AG04449 (cell line): ENCODE measurements at regions not wholly inside any gene's neighbourhood (a gene's known extent, or its start where the extent isn't known, plus 50 kb on each side); places are given as distances from the start of the nearest gene placed in this dataset.

Source experiments
- CTCF ChIA-PET: fragments of 350-600 bp; formaldehyde crosslinking; extraction: SDS; loops from one replicate; lab custom pipeline; 2021; ENCODE audit warnings: antibody characterized with exemption; lab: Yijun Ruan, JAX
- POLR2A ChIA-PET: fragments of 400-600, 350-600 bp; formaldehyde crosslinking; extraction: SDS; loops from one replicate; lab custom pipeline; 2020; ENCODE audit warnings: antibody characterized with exemption, inconsistent platforms; lab: Yijun Ruan, JAX
- DNase-seq: peaks from one replicate; pipeline ENCODE4 v3.0.0-alpha.2; 2010; ENCODE audit warnings: low read depth, low spot score
- H3K4me3 ChIP-seq: 2 replicates; pipeline ENCODE4 v1.5.1; 2011; ENCODE audit warnings: low read depth, mild to moderate bottlenecking, control low read depth, low read length
- TF ChIP-seq, protein P1 (sequence below): IDR thresholded peaks from one replicate; pipeline ENCODE4 v1.5.1; 2011; ENCODE audit warnings: mild to moderate bottlenecking, moderate library complexity, low read length, control low read depth, inconsistent platforms; ENCODE audit not compliant: insufficient read depth; ENCODE audit errors: missing control alignments

GRCh38 chr2:215793747-215794595 is 219.4 kb downstream of the MREG start:
- ChIA-PET POLR2A (interaction anchor here (0.7 to 1.9 kb wide), 3 partner anchors 10 to 360 kb away, joined by 3 to 6 read pairs (median 3); no protein-coding TSS in a partner anchor), CTCF (interaction anchor here (0.6 to 1.5 kb wide), 3 partner anchors 15 to 137 kb away, joined by 3 to 4 read pairs (median 3); no protein-coding TSS in a partner anchor)
- TF ChIP-seq, protein P1, sequence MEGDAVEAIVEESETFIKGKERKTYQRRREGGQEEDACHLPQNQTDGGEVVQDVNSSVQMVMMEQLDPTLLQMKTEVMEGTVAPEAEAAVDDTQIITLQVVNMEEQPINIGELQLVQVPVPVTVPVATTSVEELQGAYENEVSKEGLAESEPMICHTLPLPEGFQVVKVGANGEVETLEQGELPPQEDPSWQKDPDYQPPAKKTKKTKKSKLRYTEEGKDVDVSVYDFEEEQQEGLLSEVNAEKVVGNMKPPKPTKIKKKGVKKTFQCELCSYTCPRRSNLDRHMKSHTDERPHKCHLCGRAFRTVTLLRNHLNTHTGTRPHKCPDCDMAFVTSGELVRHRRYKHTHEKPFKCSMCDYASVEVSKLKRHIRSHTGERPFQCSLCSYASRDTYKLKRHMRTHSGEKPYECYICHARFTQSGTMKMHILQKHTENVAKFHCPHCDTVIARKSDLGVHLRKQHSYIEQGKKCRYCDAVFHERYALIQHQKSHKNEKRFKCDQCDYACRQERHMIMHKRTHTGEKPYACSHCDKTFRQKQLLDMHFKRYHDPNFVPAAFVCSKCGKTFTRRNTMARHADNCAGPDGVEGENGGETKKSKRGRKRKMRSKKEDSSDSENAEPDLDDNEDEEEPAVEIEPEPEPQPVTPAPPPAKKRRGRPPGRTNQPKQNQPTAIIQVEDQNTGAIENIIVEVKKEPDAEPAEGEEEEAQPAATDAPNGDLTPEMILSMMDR, result no peak
- no peak overlapping the region for H3K4me3 ChIP-seq
- peak; percentile 82 for DNase-seq

DNA sequence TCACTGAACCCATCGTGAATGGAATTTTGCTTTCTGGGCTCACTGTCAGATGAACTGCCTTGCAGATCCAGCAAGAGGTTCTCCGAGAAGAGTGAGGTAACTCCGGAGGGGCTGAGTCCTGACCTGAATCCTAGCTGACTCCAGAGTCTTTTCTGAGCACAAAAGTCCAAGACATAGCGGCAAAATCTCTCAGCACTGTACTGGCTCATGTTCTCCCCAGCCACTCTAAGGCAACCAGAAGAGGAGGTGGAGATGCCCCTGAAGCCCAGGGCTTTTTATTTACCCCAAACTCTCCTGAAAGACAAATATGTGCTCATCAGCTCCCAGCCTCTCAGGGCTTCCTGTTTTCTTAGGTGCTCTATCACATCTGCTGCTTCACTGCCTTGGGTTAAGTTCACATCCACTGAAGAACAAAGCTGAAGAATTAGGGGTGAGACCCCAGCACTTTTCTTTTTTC is 221.8 kb downstream of the MREG start:
- POLR2A ChIA-PET, result interaction anchor here (0.6 kb wide), 1 partner anchor 603 kb away, joined by 3 read pairs; no protein-coding TSS in a partner anchor
- no peak overlapping the region for H3K4me3 ChIP-seq
- CTCF ChIA-PET, result interaction anchor here (1.1 to 1.8 kb wide), 4 partner anchors 9 to 39 kb away, joined by 3 to 7 read pairs (median 4); no protein-coding TSS in a partner anchor
- TF ChIP-seq, protein P1, result no peak
- DNase-seq, result no peak

- TF ChIP-seq, protein P1, result no peak
- H3K4me3 ChIP-seq, result no peak overlapping the region
- DNase-seq, result no peak
- POLR2A ChIA-PET, result no interaction called here
- CTCF ChIA-PET, result interaction anchor here (1.0 to 1.8 kb wide), 4 partner anchors 8 to 52 kb away, joined by 3 to 7 read pairs (median 4); no protein-coding TSS in a partner anchor
Measured at GRCh38 chr2:215790523-215791421, 222.6 kb downstream of the MREG start.

DNA sequence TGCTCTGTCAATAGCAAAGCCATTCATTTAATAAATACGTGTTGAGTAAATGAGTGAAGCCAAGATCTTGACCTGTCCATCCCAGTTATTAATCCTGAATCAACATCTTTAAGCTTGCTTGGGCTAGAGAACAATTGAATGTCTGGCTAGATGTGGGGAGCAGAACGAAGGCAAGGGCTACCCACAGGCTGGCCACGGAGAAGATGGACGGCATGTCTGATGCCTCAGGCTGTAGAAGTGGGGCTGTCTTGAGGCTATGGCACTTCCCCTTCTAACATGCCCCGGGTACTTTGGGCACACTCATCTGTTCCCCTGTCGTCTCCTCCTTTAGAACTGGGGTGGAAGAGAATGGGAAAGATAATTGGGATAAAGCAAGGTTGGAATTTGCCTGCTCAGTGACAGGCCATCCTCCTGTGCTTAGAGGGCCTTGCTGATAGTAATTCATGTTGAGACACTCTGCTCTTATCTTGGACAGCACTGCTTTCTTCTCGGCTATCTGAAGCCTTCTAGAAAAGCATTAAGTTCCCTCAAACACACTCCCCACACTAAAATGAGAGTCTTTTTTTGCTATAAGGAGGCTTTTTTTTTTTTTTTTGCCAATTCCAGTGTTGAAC is 225.7 kb downstream of the MREG start:
- no peak for DNase-seq
- no peak overlapping the region for H3K4me3 ChIP-seq
- TF ChIP-seq, protein P1, result no peak
- CTCF ChIA-PET, result interaction anchor here (1.3 to 5.2 kb wide), 2 partner anchors 13 to 356 kb away, joined by 3 to 27 read pairs; no protein-coding TSS in a partner anchor
- POLR2A ChIA-PET, result no interaction called here

DNA sequence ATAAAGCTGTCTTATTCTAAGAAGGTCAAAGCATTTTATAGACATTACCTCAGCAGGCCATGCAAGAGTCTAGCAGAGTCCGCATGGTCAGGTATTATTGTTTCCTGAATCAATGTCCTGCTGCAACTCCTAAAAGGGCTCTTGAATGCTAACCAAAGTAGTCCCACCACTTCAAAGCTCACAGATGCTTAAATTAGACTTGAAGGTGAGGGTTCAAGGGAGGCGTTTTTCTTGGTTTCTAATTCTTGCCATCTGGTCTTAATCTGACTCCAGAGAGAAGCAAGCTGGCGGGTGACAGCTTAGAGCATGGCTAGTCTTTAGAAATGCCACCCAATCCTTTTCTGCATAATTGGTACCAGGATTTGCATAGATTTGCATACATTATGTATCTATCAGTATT is 226.3 kb downstream of the MREG start:
- no peak overlapping the region for H3K4me3 ChIP-seq
- ChIA-PET CTCF (interaction anchor here (1.0 to 5.2 kb wide), 6 partner anchors 10 to 355 kb away, joined by 3 to 27 read pairs (median 3); no protein-coding TSS in a partner anchor), POLR2A (no interaction called here)
- no peak for DNase-seq
- TF ChIP-seq, protein P1, result no peak
